Liver (tissue), 8 donors: ENCODE measurements at regions not wholly inside any gene's neighbourhood (a gene's known extent, or its start where the extent isn't known, plus 50 kb on each side); places are given as distances from the start of the nearest gene placed in this dataset.

ENCODE experiments used
- DNase-seq: peaks from one replicate; pipeline ENCODE4 v3.0.0-alpha.2; 2017; ENCODE audit warnings: low spot score
- H3K27ac ChIP-seq, 2 donors: one replicate each; pipeline ENCODE4 v1.7.0; 2013; ENCODE audit warnings: inconsistent platforms in 2 of 2, low read length in 2 of 2, control low read depth in 1 of 2, low read depth in 1 of 2, mild to moderate bottlenecking in 1 of 2
- H3K27me3 ChIP-seq, 4 donors: one replicate each; pipeline versions ENCODE4 v1.6.1 to v1.7.0; 2013; ENCODE audit warnings: low read length in 3 of 4, inconsistent platforms in 1 of 4, mild to moderate bottlenecking in 1 of 4, moderate library complexity in 1 of 4; ENCODE audit not compliant: control insufficient read depth in 4 of 4, insufficient read depth in 4 of 4
- H3K36me3 ChIP-seq, 4 donors: one replicate each; pipeline versions ENCODE4 v1.6.1 to v1.7.0; 2013; ENCODE audit warnings: low read length in 3 of 4, mild to moderate bottlenecking in 3 of 4, low read depth in 1 of 4, moderate library complexity in 1 of 4; ENCODE audit not compliant: control insufficient read depth in 4 of 4, insufficient read depth in 3 of 4
- H3K4me1 ChIP-seq, 4 donors: one replicate each; pipeline versions ENCODE4 v1.6.1 to v1.7.0; 2013; ENCODE audit warnings: low read length in 3 of 4, mild to moderate bottlenecking in 3 of 4, moderate library complexity in 1 of 4; ENCODE audit not compliant: control insufficient read depth in 4 of 4, insufficient read depth in 4 of 4
- H3K4me3 ChIP-seq, 3 donors: one replicate each; pipeline versions ENCODE4 v1.6.1 to v1.7.0; 2013; ENCODE audit warnings: low read length in 3 of 3, control low read depth in 1 of 3, low read depth in 1 of 3, mild to moderate bottlenecking in 1 of 3
- H3K9ac ChIP-seq, 2 donors: one replicate each; pipeline ENCODE4 v1.7.0; 2013; ENCODE audit warnings: low read length in 2 of 2, mild to moderate bottlenecking in 2 of 2, moderate library complexity in 2 of 2, control low read depth in 1 of 2, low read depth in 1 of 2
- H3K9me3 ChIP-seq, 4 donors: one replicate each; pipeline versions ENCODE4 v1.6.1 to v1.7.0; 2013; ENCODE audit warnings: low read length in 3 of 4; ENCODE audit not compliant: control insufficient read depth in 4 of 4
- EGR1 ChIP-seq, 2 donors: IDR thresholded peaks; 2 replicates each; pipeline ENCODE4 v1.6.1; 2016 to 2018; ENCODE audit warnings: antibody characterized with exemption in 2 of 2, low read depth in 2 of 2
- FOXA1 ChIP-seq: IDR thresholded peaks from 2 replicates; pipeline ENCODE4 v1.6.1; 2016; ENCODE audit warnings: antibody characterized with exemption
- FOXA2 ChIP-seq: IDR thresholded peaks from 2 replicates; pipeline ENCODE4 v1.6.1; 2016; ENCODE audit warnings: antibody characterized with exemption
- HNF4A ChIP-seq, 2 donors: conservative IDR thresholded peaks; 2 replicates each; pipeline ENCODE4 v1.6.1; 2016; ENCODE audit warnings: antibody characterized with exemption in 2 of 2, mild to moderate bottlenecking in 2 of 2
- HNF4G ChIP-seq: IDR thresholded peaks from 2 replicates; pipeline ENCODE4 v1.6.1; 2016; ENCODE audit warnings: antibody characterized with exemption
- JUND ChIP-seq, 2 donors: IDR thresholded peaks; 2 replicates each; pipeline ENCODE4 v1.6.1; 2016; ENCODE audit warnings: antibody characterized with exemption in 2 of 2
- MAX ChIP-seq: IDR thresholded peaks from 2 replicates; pipeline ENCODE4 v1.6.1; 2016; ENCODE audit warnings: antibody characterized with exemption
- NR2F2 ChIP-seq: IDR thresholded peaks from 2 replicates; pipeline ENCODE4 v1.6.1; 2016; ENCODE audit warnings: antibody characterized with exemption
- RAD21 ChIP-seq, 2 donors: IDR thresholded peaks; 2 replicates each; pipeline ENCODE4 v1.6.1; 2016; ENCODE audit warnings: antibody characterized with exemption in 2 of 2, mild to moderate bottlenecking in 2 of 2
- SP1 ChIP-seq: IDR thresholded peaks from 2 replicates; pipeline ENCODE4 v1.6.1; 2018; ENCODE audit warnings: antibody characterized with exemption, mild to moderate bottlenecking
- TAF1 ChIP-seq: conservative IDR thresholded peaks from 2 replicates; pipeline ENCODE4 v1.6.1; 2016; ENCODE audit warnings: antibody characterized with exemption, mild to moderate bottlenecking
- YY1 ChIP-seq: IDR thresholded peaks from 2 replicates; pipeline ENCODE4 v1.6.1; 2016; ENCODE audit warnings: antibody characterized with exemption, mild to moderate bottlenecking
- ZBTB33 ChIP-seq: IDR thresholded peaks from 2 replicates; pipeline ENCODE4 v1.6.1; 2016; ENCODE audit warnings: antibody characterized with exemption
- WGBS: extraction: QIAGEN DNeasy Blood & Tissue Kit; methylation state at CpG from one replicate; pipeline ENCODE4 v1.1.7; 2013; 5-methylcytosine and 5-hydroxymethylcytosine counted together
- TF ChIP-seq, protein P1 (sequence below): fragments of 150-350 bp; IDR thresholded peaks from 2 replicates; pipeline ENCODE4 v1.5.1; 2017; ENCODE audit warnings: improper control_type of control experiment, low read depth, low read length; ENCODE audit not compliant: missing input control
- TF ChIP-seq, protein P2 (sequence below): IDR thresholded peaks from 2 replicates; pipeline ENCODE4 v1.6.1; 2016; ENCODE audit warnings: antibody characterized with exemption
- donor health status: healthy.
- donor health status: healthy.
- donor health status: healthy.
- donor health status: healthy.
- donor health status: healthy.

GRCh38 chr4:134722306-134722705 lies 520.7 kb upstream of the PABPC4L start:
- no peak for DNase-seq
- H3K4me1 ChIP-seq: no peaks in the 10 kb centered on the region
- 87% methylated on average over 1 of the region's 1 CpG for WGBS
- H3K9ac ChIP-seq: no peak overlapping the region
- TF ChIP-seq, protein P1, sequence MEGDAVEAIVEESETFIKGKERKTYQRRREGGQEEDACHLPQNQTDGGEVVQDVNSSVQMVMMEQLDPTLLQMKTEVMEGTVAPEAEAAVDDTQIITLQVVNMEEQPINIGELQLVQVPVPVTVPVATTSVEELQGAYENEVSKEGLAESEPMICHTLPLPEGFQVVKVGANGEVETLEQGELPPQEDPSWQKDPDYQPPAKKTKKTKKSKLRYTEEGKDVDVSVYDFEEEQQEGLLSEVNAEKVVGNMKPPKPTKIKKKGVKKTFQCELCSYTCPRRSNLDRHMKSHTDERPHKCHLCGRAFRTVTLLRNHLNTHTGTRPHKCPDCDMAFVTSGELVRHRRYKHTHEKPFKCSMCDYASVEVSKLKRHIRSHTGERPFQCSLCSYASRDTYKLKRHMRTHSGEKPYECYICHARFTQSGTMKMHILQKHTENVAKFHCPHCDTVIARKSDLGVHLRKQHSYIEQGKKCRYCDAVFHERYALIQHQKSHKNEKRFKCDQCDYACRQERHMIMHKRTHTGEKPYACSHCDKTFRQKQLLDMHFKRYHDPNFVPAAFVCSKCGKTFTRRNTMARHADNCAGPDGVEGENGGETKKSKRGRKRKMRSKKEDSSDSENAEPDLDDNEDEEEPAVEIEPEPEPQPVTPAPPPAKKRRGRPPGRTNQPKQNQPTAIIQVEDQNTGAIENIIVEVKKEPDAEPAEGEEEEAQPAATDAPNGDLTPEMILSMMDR: no peak
- TF ChIP-seq YY1 (no peak), HNF4G (no peak), NR2F2 (no peak), HNF4A (conservative IDR thresholded peaks at IDR 0.05) (no peak), SP1 (no peak), TAF1 (no peak), FOXA1 (no peak)
- TF ChIP-seq, protein P2, sequence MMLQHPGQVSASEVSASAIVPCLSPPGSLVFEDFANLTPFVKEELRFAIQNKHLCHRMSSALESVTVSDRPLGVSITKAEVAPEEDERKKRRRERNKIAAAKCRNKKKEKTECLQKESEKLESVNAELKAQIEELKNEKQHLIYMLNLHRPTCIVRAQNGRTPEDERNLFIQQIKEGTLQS: no peak
- no peak overlapping the region for H3K27ac ChIP-seq
- no peaks in the 10 kb centered on the region for H3K36me3 ChIP-seq
- H3K4me3 ChIP-seq: no peak overlapping the region
- H3K9me3 ChIP-seq: no peaks in the 10 kb centered on the region
- no peaks in the 10 kb centered on the region for H3K27me3 ChIP-seq

GRCh38 chr4:134720030-134720429 lies 518.4 kb upstream of the PABPC4L start:
- no peaks in the 10 kb centered on the region for H3K4me1 ChIP-seq
- WGBS: 63% methylated on average over 1 of the region's 1 CpG
- no peak for TF ChIP-seq RAD21 (IDR thresholded peaks at IDR 0.05)
- no peak overlapping the region for H3K27ac ChIP-seq
- no peaks in the 10 kb centered on the region for H3K9me3 ChIP-seq
- no peaks in the 10 kb centered on the region for H3K36me3 ChIP-seq
- no peak overlapping the region for H3K4me3 ChIP-seq
- DNase-seq: no peak
- no peaks in the 10 kb centered on the region for H3K27me3 ChIP-seq
- no peak overlapping the region for H3K9ac ChIP-seq

- H3K36me3 ChIP-seq: no peaks in the 10 kb centered on the region
- no peaks in the 10 kb centered on the region for H3K27me3 ChIP-seq
- H3K9ac ChIP-seq: no peak overlapping the region
- H3K27ac ChIP-seq: no peak overlapping the region
- H3K4me1 ChIP-seq: no peaks in the 10 kb centered on the region
- no peak for DNase-seq
- TF ChIP-seq FOXA1 (no peak), JUND (IDR thresholded peaks at IDR 0.05) (no peak), YY1 (no peak), TAF1 (no peak), MAX (no peak), EGR1 (IDR thresholded peaks at IDR 0.05; ENCODE audit: low read depth in 2 of 2) (no peak), ZBTB33 (no peak), FOXA2 (no peak)
- TF ChIP-seq, protein P1: no peak
- TF ChIP-seq, protein P2: no peak
- H3K4me3 ChIP-seq: no peak overlapping the region
- no peaks in the 10 kb centered on the region for H3K9me3 ChIP-seq
Observed at GRCh38 chr4:134708616-134709015, 507.0 kb upstream of the PABPC4L start.
